GM21786 (cell line): ENCODE measurements at regions not wholly inside any gene's neighbourhood (a gene's known extent, or its start where the extent isn't known, plus 50 kb on each side); places are given as distances from the start of the nearest gene placed in this dataset.
A peak's percentile ranks its signal among the peaks of the same experiment; 100 is the strongest.

Source experiments
- ATAC-seq: cut with Tn5 transposase; IDR thresholded peaks from one replicate; pipeline ENCODE4 v1.9.1; 2021; ENCODE audit not compliant: unreplicated experiment

DNA sequence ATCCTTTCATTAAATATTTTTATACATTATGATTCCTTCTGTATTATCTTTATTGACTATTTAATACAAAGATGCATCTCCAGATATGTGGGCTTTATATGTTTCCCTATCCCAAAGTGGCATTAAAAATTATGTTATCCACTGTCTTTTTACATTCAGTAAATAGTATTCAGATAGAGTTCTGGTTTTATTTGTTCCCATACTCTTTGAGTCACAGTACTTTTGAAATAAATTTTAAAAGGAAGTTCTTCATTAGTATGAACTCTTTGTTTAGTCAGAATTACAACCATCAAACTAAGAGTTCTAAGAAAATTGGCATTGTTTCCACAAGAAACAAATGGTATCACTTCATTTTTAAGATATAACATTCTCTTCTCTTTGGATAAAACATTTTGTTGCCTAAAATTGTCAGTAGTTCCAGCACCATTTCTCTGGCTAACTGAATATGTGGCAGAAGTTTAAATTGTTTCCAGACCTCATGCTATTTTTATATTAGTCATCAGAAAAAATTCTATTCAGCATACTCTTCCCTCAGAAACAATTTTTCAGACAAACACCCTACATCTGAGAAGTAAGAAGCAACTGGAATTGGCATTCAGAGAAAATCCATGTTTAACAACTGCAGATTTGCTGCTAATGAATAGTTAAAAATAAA lies 88.5 kb upstream of the COL5A2 start:
- no peak for ATAC-seq

DNA sequence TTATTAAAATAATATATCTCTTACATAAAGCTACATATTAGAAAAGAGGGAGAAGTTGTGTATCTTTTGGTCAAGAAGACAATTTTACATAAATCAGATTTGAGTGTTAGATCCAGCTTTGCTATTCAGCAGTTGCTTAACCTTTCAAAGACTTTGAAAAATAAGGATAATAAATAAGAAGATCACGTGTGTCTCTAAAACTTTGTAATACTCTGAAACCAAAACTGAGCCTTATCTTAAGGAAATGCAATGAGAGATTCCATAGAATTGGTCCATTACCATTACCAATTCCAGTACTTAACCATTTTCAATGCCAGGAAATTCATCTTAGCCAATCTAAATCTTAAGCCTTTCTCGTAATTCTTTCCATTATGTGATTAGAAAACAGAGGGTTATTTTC lies 89.2 kb upstream of the COL5A2 start:
- ATAC-seq = no peak

DNA sequence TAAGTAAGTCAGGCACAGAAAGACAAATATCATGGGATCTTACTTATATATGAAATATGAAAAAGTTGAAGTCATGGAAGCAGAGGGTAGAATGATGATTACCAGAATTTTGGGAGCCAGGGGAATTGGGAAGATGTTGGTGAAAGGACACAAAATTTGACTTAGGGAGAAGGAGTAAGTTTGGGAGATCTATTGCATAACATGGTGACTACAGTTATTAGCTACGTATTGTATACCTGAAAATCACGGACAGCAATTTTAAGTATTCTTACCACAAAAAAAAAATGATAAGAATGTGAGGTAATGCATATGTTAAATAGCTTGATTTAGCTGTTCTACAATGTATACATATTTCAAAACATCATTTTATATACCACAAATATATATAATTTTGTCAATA lies 94.2 kb upstream of the COL5A2 start:
- no peak for ATAC-seq

DNA sequence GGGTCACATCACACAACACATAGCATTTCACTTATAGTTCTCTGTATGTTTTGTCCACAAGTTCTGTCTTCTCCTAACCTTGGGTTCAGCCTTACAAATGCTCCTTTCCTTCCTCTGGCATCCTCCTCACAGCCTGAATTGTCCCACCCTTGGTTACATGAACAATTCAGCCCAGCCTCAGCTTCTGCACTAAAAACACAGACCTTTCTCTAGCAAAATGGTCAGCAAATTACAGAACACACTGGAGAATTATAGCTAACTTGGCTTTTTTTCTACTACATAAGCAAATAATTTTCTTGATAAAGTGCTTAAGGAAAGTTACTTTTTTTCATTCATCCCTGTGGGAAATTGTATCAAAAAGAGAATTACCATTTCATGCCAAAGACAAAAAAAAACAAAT lies 94.8 kb upstream of the COL5A2 start:
- ATAC-seq = no peak

DNA sequence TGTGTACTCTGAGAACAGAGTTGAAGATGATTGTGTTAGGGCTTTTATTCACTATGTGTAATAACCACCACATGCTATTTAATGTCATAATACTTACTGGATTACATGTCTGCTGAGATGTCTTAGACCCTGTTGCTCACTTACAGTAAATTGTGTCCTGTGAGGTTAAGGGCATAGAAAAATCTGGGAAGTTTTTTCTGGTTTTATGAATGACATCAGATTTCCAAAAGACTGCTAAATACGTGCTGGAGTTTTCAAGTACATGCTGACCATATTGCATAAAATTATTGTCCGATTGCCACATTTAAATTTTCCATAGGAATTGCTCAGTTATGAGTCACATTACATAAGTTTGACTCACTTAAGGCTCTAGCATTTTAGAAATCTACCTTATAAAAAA lies 96.7 kb upstream of the COL5A2 start:
- no peak for ATAC-seq

GRCh38 chr2:189281201-189281600 lies 101.6 kb upstream of the COL5A2 start:
- ATAC-seq = no peak

DNA sequence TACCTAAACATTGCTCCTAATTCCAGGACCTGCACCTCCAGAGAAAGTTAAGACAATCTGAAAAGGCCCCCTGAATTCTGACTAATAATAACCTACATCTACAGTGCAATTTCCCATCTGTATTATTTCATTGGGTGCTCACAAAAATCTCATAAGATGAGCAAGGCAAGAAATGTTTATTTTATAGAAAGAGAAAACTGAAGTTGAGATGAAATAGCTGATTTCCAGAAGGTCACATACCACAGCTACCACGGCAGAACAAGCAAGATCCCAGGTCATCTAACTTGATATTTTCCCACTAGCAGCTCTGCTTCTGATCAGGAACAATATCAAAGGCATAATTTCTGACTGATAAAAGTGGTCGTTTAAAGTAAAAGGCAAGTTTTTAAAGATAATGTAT lies 105.8 kb upstream of the COL5A2 start:
- no peak for ATAC-seq

DNA sequence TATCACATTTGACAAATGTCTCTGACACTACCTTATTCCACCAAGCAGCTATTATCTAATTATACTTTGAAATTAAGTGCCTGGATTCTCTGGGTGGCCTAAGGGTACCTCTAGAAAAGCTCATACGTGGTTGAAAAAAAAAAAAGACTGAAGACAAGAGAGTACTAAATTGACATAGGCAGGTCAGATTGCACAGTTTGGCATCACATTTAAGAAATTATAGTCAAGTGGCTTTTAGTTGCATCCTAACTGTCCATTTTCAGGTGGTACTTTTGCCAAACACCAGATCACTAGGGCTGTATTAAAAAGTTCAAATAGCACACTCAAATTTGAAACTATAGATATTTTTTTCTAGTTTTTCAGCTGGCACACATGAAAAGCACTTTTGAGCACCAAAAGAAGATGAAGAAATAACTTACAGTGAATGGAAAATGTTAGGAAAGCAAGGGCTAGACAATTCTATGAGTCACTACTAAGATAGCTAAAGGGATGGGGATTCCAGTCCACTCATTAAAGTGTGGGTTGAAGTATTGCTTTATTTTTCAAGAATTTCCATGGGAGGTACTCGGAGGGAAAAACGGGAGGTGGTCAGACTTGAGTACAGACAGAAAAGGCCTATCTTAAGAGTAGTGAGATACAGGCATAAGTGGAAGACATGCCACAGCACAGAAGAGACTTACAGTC lies 106.5 kb upstream of the COL5A2 start:
- ATAC-seq = no peak

DNA sequence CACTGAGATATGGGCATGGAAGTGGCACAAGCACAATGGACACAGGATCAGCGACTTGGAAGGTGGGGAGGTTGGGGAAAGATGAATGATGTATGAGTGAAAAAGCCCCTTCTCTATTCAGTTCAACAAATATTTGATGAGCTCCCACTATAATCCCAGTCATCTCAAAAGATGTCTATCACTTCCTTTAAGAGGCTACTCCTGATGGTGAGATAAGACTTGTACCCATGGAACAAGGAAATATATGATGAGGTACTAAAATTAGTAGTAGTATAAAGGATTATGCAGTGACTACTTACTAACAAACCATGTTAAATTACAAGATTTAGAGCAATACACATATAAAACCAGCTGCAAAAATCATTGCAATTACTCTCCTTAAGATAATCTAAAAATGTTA lies 107.8 kb upstream of the COL5A2 start:
- ATAC-seq = no peak

DNA sequence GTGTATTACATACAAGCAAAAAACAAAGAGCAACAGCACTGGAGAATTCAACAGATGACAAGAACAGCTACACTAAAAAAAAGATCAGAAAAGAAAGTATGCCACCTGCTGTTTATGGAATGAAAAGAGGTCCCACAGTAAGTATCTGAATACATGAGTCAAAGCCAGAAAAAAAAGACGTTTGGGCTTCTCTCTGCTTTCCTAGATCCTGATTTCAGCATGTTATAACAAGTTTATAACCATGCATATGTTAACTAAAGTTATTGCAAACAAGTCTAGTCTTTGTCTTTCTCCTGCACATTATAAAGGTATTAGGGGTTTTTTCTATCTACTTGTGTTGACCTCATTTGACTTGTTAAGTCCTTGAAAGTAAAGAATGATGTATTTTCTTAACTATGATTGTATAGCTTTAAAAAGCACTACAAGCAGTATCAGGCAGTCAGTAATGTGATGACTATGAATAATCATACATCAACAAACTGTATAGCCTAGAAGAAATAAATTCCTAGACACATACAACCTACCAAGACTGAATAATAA lies 108.5 kb upstream of the COL5A2 start:
- ATAC-seq = peak; percentile 80

- ATAC-seq = no peak
Measured at GRCh38 chr2:189291460-189291859, 111.9 kb upstream of the COL5A2 start.

GRCh38 chr2:189293164-189293563 lies 113.6 kb upstream of the COL5A2 start:
- ATAC-seq = no peak

DNA sequence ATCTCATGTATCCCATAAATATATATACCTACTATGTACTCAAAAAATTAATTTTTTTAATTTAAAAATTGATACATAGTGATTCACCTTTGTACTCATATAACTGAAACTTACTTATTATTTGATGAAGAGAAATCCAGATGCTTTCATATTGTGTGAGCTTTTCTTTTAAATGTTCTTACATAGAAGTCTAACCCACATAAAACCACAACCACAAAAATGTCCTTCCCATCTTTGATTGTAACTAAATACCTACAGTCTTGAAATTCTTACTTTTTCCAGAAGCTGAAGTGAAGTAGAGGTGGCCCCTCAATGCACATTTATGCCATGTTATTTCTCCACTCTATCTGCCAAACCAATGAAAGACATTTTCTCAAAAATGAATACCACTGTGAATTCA lies 117.9 kb upstream of the COL5A2 start:
- no peak for ATAC-seq

- ATAC-seq = no peak
Measured at GRCh38 chr2:189298038-189298437, 118.5 kb upstream of the COL5A2 start.

- ATAC-seq = no peak
Measured at GRCh38 chr2:189298481-189298880, 118.9 kb upstream of the COL5A2 start.

DNA sequence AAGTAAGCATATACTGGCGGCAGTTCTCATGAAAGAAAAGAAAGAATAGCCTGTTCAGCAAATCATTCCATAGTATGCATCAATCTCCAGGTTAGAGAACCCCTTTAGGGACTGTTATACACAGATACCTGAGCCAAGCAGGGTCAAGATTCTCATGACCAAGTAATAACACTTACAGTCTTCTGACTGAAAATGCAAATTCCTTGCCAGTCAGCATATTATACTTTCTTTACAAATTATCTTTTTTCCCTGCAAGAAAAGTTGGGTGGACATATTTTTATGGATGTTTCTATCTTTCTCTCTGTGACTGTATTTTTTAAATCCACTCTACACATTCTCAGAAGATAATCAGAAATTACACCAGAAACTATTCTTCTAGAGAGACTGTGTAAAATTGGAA lies 120.4 kb upstream of the COL5A2 start:
- no peak for ATAC-seq

GRCh38 chr2:189300916-189301315 lies 121.4 kb upstream of the COL5A2 start:
- ATAC-seq = no peak

DNA sequence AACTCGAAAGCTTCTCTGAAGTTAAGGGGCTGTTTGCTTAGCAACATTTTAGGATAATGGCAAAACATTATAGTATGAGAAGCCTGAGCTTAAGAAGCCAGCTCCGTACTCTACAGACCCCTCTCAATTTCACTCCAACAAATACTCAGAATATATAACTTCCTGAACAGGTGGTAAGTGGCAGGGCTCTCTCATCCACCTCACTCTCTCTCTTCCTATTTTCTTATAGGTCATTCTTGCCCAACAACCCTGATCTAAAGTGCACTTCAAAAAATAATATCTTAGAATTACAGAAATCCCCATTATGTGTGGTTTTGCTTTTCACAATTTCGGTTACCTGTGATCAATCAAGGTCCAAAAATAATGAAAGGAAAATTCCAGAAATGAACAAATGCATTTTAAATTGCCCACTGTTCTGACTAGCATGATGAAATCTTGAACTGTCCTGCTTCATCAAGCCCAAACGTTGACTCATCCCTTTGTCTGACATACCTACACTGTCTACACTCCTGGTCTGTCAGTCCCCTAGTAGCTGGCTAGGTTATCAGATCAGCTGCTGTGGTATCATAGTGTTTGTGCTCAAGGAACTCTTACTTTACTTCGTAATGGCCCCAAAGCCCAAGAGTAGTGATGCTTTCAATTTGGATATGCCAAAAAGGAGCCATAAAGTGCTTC lies 122.8 kb upstream of the COL5A2 start:
- no peak for ATAC-seq

- ATAC-seq = peak; percentile 43
Measured at GRCh38 chr2:189304360-189304759, 124.8 kb upstream of the COL5A2 start.

GRCh38 chr2:189305291-189305943 lies 125.9 kb upstream of the COL5A2 start:
- ATAC-seq = no peak

DNA sequence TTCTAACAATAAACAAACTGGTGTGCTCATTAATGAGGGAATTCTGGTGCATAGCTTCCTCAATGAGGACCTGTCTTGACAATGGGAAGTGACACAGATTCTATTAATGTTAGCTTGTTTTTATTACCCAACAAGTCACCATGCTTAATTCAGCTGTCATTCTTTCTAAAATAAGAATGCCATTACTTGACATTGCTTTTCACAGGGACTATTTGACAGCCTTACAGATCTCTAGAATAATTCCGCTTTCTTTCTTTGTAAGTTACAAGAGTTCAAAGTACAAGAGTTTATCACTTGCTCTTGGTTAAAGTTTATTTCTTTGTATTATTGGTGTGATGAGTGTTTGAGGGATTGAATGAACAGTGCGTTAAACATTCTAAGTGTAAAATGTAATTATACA lies 127.0 kb upstream of the COL5A2 start:
- no peak for ATAC-seq
